ENCODE measurements at regions not wholly inside any gene's neighbourhood (a gene's known extent, or its start where the extent isn't known, plus 50 kb on each side); places are given as distances from the start of the nearest gene placed in this dataset.

DNA sequence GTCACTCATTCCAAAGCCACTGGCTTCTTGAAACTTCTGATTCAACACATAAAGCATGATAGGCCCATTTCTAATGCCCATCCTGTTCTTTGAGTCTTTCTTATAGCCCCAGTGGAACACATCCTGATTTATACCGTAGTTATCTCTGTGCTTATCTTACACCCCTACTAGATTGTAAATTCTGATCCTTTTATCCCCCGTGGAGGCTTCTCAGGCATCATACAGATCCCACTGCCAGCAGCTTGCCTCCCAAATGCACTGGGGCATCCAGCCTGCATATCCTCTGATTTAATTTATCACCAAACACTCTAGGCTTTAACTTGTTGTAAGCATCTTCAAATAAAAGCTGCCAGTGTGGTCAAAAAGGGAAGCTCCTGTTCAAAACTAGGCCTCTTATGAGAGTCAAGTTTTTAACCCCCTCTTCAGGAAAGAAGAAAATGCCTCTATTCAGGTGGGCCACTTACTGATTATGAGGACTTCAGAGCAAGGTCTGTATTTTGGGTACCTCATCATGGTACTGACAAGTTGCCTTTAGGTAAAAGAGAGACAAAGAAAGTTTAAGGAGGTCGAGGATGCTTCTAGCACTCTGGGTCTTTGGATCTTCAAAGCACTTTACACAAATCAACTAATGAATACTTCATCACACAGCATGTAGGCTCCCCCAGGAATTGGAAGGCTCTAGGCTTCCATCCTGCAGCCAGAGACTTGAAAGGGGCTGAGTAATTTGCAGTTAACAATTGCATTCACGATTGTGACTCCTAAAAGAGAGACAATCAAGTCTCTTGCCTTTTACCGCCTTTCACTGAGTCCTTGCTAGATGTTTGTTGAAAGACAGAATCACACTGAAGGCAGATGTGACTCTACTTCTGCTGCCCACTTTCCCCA, 95.8 kb upstream of the LDB2 start:
- Histone ChIP-seq H3K27ac (ENCODE audit: low read depth in 1 of 2, low read length in 1 of 2) (no peak overlapping the region), H3K27me3 (ENCODE audit: control insufficient read depth in 3 of 3, insufficient read depth in 3 of 3, low read length in 2 of 3) (no peaks in the 10 kb centered on the region), H3K4me1 (ENCODE audit: control insufficient read depth in 5 of 5, insufficient read depth in 5 of 5, low read length in 5 of 5) (peaks cover 0 to 2% (median 0%) of the 10 kb centered on the region in 5 donors), H3K9me3 (ENCODE audit: control insufficient read depth in 4 of 4, insufficient read depth in 3 of 4, low read length in 3 of 4) (no peaks in the 10 kb centered on the region), H3K36me3 (ENCODE audit: control insufficient read depth in 4 of 4, insufficient read depth in 4 of 4, low read length in 4 of 4) (no peaks in the 10 kb centered on the region), H3K4me3 (no peak overlapping the region), H3K9ac (ENCODE audit: insufficient read depth in 1 of 2, low read length in 2 of 2) (no peak overlapping the region)
- TF ChIP-seq, protein P1, sequence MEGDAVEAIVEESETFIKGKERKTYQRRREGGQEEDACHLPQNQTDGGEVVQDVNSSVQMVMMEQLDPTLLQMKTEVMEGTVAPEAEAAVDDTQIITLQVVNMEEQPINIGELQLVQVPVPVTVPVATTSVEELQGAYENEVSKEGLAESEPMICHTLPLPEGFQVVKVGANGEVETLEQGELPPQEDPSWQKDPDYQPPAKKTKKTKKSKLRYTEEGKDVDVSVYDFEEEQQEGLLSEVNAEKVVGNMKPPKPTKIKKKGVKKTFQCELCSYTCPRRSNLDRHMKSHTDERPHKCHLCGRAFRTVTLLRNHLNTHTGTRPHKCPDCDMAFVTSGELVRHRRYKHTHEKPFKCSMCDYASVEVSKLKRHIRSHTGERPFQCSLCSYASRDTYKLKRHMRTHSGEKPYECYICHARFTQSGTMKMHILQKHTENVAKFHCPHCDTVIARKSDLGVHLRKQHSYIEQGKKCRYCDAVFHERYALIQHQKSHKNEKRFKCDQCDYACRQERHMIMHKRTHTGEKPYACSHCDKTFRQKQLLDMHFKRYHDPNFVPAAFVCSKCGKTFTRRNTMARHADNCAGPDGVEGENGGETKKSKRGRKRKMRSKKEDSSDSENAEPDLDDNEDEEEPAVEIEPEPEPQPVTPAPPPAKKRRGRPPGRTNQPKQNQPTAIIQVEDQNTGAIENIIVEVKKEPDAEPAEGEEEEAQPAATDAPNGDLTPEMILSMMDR (IDR thresholded peaks at IDR 0.05; ENCODE audit: control extremely low read depth, extremely low read depth) = no peak
- 73 to 80% methylated on average over 5 of the region's 5 CpGs for WGBS, 2 donors
- DNase-seq = no peak
- no peak for ATAC-seq (ENCODE audit: insufficient read depth, low FRiP score)

DNA sequence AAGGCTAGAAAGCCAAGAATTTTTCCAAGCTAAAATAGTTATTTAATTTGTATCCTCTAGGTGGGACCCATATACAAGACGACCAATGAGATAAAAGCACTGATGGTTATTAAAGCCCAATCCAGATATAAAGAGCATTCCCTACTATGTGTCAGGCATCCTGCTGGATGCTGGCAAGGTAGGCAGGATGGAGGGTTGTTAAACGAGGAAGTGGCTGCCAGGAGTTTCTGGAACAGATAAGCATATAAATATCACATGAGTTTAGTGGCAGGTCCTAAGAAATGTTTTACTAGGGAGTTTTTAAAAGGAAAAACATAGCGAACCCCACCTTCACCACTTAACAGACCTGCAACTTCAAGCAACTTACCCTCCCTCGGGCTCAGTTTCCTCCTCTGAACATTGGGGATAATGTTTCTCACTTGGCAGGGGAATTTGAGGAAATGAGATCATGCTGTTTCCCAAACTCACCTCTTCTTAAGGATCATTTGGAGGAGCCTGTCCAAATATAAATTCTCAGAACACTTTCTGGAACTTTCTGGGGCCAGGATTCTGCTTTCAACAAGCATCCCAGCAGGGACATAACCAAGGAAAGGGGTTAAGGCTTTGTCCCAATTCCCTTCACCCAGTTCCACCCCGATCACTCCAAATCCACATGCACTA, 94.3 kb upstream of the LDB2 start:
- H3K4me1 ChIP-seq (ENCODE audit: control insufficient read depth in 5 of 5, insufficient read depth in 5 of 5, low read length in 5 of 5) = peaks cover 0 to 2% (median 0%) of the 10 kb centered on the region in 5 donors
- WGBS, 2 donors = 54 to 62% methylated on average over 5 of the region's 5 CpGs
- DNase-seq (no peak), ATAC-seq (ENCODE audit: insufficient read depth, low FRiP score) (no peak)
- no peaks in the 10 kb centered on the region for H3K9me3 ChIP-seq (ENCODE audit: control insufficient read depth in 4 of 4, insufficient read depth in 3 of 4, low read length in 3 of 4)
- no peak overlapping the region for H3K27ac ChIP-seq (ENCODE audit: low read depth in 1 of 2, low read length in 1 of 2)
- H3K27me3 ChIP-seq (ENCODE audit: control insufficient read depth in 3 of 3, insufficient read depth in 3 of 3, low read length in 2 of 3) = no peaks in the 10 kb centered on the region
- no peak overlapping the region for H3K4me3 ChIP-seq
- TF ChIP-seq, protein P1 (IDR thresholded peaks at IDR 0.05; ENCODE audit: control extremely low read depth, extremely low read depth) = no peak
- no peaks in the 10 kb centered on the region for H3K36me3 ChIP-seq (ENCODE audit: control insufficient read depth in 4 of 4, insufficient read depth in 4 of 4, low read length in 4 of 4)
- no peak overlapping the region for H3K9ac ChIP-seq (ENCODE audit: insufficient read depth in 1 of 2, low read length in 2 of 2)

DNA sequence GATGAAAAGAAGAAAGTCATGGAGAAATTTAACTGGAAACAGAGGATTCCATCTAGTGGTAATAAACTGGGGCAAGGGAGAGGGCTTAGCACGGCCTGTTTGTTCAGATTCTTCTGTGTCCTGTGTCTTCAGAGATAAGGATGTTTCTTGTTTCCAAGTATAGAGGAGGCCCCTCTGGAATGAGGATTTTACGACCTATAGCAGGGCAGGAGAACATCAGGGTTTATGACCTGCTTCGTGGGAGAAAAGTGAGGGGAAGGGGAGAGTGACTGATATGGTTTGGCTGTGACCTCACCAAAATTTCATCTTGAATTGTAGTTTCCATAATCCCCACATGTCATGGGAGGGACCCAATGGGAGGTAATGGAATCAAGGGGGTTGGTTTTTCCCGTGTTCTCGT, 93.0 kb upstream of the LDB2 start:
- Histone ChIP-seq H3K4me3 (no peak overlapping the region), H3K9me3 (ENCODE audit: control insufficient read depth in 4 of 4, insufficient read depth in 3 of 4, low read length in 3 of 4) (no peaks in the 10 kb centered on the region), H3K27me3 (ENCODE audit: control insufficient read depth in 3 of 3, insufficient read depth in 3 of 3, low read length in 2 of 3) (no peaks in the 10 kb centered on the region), H3K36me3 (ENCODE audit: control insufficient read depth in 4 of 4, insufficient read depth in 4 of 4, low read length in 4 of 4) (no peaks in the 10 kb centered on the region), H3K4me1 (ENCODE audit: control insufficient read depth in 5 of 5, insufficient read depth in 5 of 5, low read length in 5 of 5) (peaks cover 0 to 2% (median 0%) of the 10 kb centered on the region in 5 donors), H3K27ac (ENCODE audit: low read depth in 1 of 2, low read length in 1 of 2) (no peak overlapping the region), H3K9ac (ENCODE audit: insufficient read depth in 1 of 2, low read length in 2 of 2) (no peak overlapping the region)
- TF ChIP-seq, protein P1 (IDR thresholded peaks at IDR 0.05; ENCODE audit: control extremely low read depth, extremely low read depth) = no peak
- WGBS, 2 donors = 80 to 81% methylated on average over 5 of the region's 5 CpGs
- DNase-seq (no peak), ATAC-seq (ENCODE audit: insufficient read depth, low FRiP score) (no peak)
